Activated CD4-positive, alpha-beta T cell treated with anti-CD3 and anti-CD28 coated beads, Interleukin-2, Interleukin-6, amounts not matched to agents 100 ng/mL and 50 ng/mL, durations not matched to agents 16 hours and 8 hours (primary cell): ENCODE measurements at regions not wholly inside any gene's neighbourhood (a gene's known extent, or its start where the extent isn't known, plus 50 kb on each side); places are given as distances from the start of the nearest gene placed in this dataset.

ENCODE experiments used
- DNase-seq: peaks from one replicate; pipeline ENCODE4 v3.0.0-alpha.2; 2020

- no peak for DNase-seq
Measured at GRCh38 chr9:21672761-21673160, 129.7 kb upstream of the MTAP start.

GRCh38 chr9:21674894-21675293 lies 127.5 kb upstream of the MTAP start:
- DNase-seq: no peak

- no peak for DNase-seq
Measured at GRCh38 chr9:21677387-21677786, 125.0 kb upstream of the MTAP start.

- DNase-seq: no peak
Measured at GRCh38 chr9:21677834-21678233, 124.6 kb upstream of the MTAP start.

- DNase-seq: no peak
Measured at GRCh38 chr9:21679432-21679831, 123.0 kb upstream of the MTAP start.

- no peak for DNase-seq
Measured at GRCh38 chr9:21680590-21680989, 121.8 kb upstream of the MTAP start.

- DNase-seq: no peak
Measured at GRCh38 chr9:21681641-21682040, 120.8 kb upstream of the MTAP start.

GRCh38 chr9:21682381-21682780 lies 120.1 kb upstream of the MTAP start:
- DNase-seq: no peak

GRCh38 chr9:21682981-21683380 lies 119.5 kb upstream of the MTAP start:
- no peak for DNase-seq

GRCh38 chr9:21683484-21684175 lies 118.8 kb upstream of the MTAP start:
- DNase-seq: no peak

GRCh38 chr9:21684231-21684630 lies 118.2 kb upstream of the MTAP start:
- DNase-seq: no peak

- peak; percentile 63 for DNase-seq
Measured at GRCh38 chr9:21684831-21685362, 117.5 kb upstream of the MTAP start.

GRCh38 chr9:21685502-21685901 lies 116.9 kb upstream of the MTAP start:
- no peak for DNase-seq

- no peak for DNase-seq
Measured at GRCh38 chr9:21686738-21687137, 115.7 kb upstream of the MTAP start.

GRCh38 chr9:21687351-21687750 lies 115.1 kb upstream of the MTAP start:
- no peak for DNase-seq

- no peak for DNase-seq
Measured at GRCh38 chr9:21688108-21689102, 114.0 kb upstream of the MTAP start.

GRCh38 chr9:21689854-21690253 lies 112.6 kb upstream of the MTAP start:
- no peak for DNase-seq

- no peak for DNase-seq
Measured at GRCh38 chr9:21690561-21690960, 111.9 kb upstream of the MTAP start.

GRCh38 chr9:21692390-21692789 lies 110.0 kb upstream of the MTAP start:
- no peak for DNase-seq

- DNase-seq: no peak
Measured at GRCh38 chr9:21694424-21694823, 108.0 kb upstream of the MTAP start.

- DNase-seq: no peak
Measured at GRCh38 chr9:21695443-21695842, 107.0 kb upstream of the MTAP start.

- no peak for DNase-seq
Measured at GRCh38 chr9:21695874-21696341, 106.5 kb upstream of the MTAP start.

GRCh38 chr9:21696411-21696871 lies 106.0 kb upstream of the MTAP start:
- no peak for DNase-seq

- no peak for DNase-seq
Measured at GRCh38 chr9:21708260-21708711, 94.2 kb upstream of the MTAP start.
